ENCODE measurements at regions not wholly inside any gene's neighbourhood (a gene's known extent, or its start where the extent isn't known, plus 50 kb on each side); places are given as distances from the start of the nearest gene placed in this dataset.

DNA sequence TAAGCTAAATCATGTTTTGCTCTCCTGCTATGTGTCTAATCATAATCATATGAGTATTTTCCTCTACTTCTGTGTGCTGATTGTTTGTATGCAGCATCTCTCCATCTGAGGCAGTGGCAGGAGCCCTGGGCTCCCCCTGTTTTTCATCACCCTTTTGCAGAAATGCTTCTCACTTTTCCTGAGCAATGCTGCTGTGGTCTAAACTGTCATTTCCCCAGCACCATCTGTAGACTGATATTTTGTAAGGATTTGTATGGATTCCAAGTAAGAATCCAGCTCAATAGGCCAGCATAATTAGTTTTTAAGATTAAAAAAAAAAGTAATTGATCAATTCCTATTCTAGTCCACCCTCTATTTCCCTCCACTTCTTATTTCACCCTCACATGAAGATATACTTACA, 257.0 kb upstream of the CPHXL start:
- DNase-seq (ENCODE audit: low read depth, low spot score) (no peak), ATAC-seq (no peak)
- in situ Hi-C loops (cut with HindIII; ENCODE audit: low pct_unique_long_range_greater_than_20kb, low sequenced_read_pairs): no loop called here
- no peaks in the 10 kb centered on the region for H3K9me3 ChIP-seq (ENCODE audit: control insufficient read depth, insufficient read depth, low read depth, low read length)
- H3K4me3 ChIP-seq (ENCODE audit: low read depth in 2 of 2, low read length in 2 of 2): no peak overlapping the region
- TF ChIP-seq CTCF (IDR thresholded peaks at IDR 0.05) (no peak), REST (IDR thresholded peaks at IDR 0.05; ENCODE audit: insufficient read depth in 1 of 2, low read depth in 2 of 2, low read length in 1 of 2) (no peak), POLR2AphosphoS5 (IDR thresholded peaks at IDR 0.05; ENCODE audit: low read depth, low read length) (no peak), TCF7L2 (IDR thresholded peaks at IDR 0.05; ENCODE audit: low read depth, low read length) (no peak), SIN3A (IDR thresholded peaks at IDR 0.05; ENCODE audit: borderline replicate concordance, insufficient read depth, low read depth, low read length) (no peak)
- intact Hi-C loops (cut with micrococcal nuclease; ENCODE audit: unreplicated experiment): no loop called here
- no peaks in the 10 kb centered on the region for H3K27me3 ChIP-seq (ENCODE audit: control insufficient read depth, insufficient read depth, low read length)
- no peaks in the 10 kb centered on the region for H3K36me3 ChIP-seq (ENCODE audit: control insufficient read depth, insufficient read depth, low read length)
- no peak overlapping the region for H3K27ac ChIP-seq (ENCODE audit: low read length)
- ChIA-PET POLR2A (no interaction called here), CTCF (no interaction called here)
- no TSS peak for BruUV-seq (replicated peaks)
- H3K4me1 ChIP-seq (ENCODE audit: control insufficient read depth, insufficient read depth, low read length): no peaks in the 10 kb centered on the region

DNA sequence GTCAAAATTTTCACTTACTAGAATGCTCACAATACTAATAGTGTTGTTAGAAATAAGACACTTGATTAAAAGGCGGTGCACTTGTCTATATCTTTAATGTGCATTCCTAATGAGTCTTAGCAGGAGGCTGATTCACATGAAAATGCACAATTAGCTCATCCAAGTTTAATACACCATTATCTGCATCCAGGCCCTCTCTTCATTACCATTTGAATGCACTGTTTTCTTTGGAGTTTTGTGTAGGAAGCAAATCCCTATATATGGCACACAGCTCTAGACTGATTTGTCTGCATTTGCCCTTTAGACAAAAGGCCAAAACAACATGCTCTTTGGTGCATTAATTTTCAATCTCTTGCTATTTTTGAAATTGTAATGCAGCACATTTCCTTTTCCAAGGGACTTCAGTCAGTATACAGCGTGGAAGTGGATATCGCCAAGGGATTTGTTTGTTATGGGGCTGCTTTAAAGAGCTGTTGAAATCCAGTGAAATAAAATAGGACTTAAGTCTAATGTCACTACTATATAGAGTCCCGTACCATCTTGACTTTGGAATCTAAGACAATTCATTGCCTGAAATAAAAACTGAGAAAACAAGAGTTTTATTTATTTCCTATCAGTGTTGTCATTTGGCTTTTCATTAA, 257.6 kb upstream of the CPHXL start:
- Histone ChIP-seq H3K4me3 (ENCODE audit: low read depth in 2 of 2, low read length in 2 of 2) (no peak overlapping the region), H3K4me1 (ENCODE audit: control insufficient read depth, insufficient read depth, low read length) (no peaks in the 10 kb centered on the region), H3K27ac (ENCODE audit: low read length) (no peak overlapping the region), H3K27me3 (ENCODE audit: control insufficient read depth, insufficient read depth, low read length) (no peaks in the 10 kb centered on the region), H3K9me3 (ENCODE audit: control insufficient read depth, insufficient read depth, low read depth, low read length) (no peaks in the 10 kb centered on the region), H3K36me3 (ENCODE audit: control insufficient read depth, insufficient read depth, low read length) (no peaks in the 10 kb centered on the region)
- no peak for ATAC-seq
- ChIA-PET POLR2A (no interaction called here), CTCF (no interaction called here)
- intact Hi-C loops (cut with micrococcal nuclease; ENCODE audit: unreplicated experiment): no loop called here
- no peak for DNase-seq (ENCODE audit: low read depth, low spot score)
- in situ Hi-C loops (cut with HindIII; ENCODE audit: low pct_unique_long_range_greater_than_20kb, low sequenced_read_pairs): no loop called here
- no TSS peak for BruUV-seq (replicated peaks)
- no peak for TF ChIP-seq POLR2AphosphoS5 (IDR thresholded peaks at IDR 0.05; ENCODE audit: low read depth, low read length)
- no peak for TF ChIP-seq REST (IDR thresholded peaks at IDR 0.05; ENCODE audit: insufficient read depth in 1 of 2, low read depth in 2 of 2, low read length in 1 of 2)
- TF ChIP-seq CTCF (IDR thresholded peaks at IDR 0.05): no peak
- TF ChIP-seq TCF7L2 (IDR thresholded peaks at IDR 0.05; ENCODE audit: low read depth, low read length): no peak
- TF ChIP-seq SIN3A (IDR thresholded peaks at IDR 0.05; ENCODE audit: borderline replicate concordance, insufficient read depth, low read depth, low read length): no peak
